Gastroesophageal sphincter (tissue), 3 donors: ENCODE measurements at regions not wholly inside any gene's neighbourhood (a gene's known extent, or its start where the extent isn't known, plus 50 kb on each side); places are given as distances from the start of the nearest gene placed in this dataset.

Experiments used
- CTCF ChIP-seq, 4 experiments: fragments of 200-600 bp in 2 of 4; fragments of 450-650 bp in 2 of 4; sonication (generic) in 1 of 4; IDR thresholded peaks; one replicate each; pipeline ENCODE4 v1.5.1; 2017 to 2019; ENCODE audit warnings: antibody characterized with exemption in 4 of 4, mild to moderate bottlenecking in 2 of 4, moderate library complexity in 2 of 4
- EP300 ChIP-seq: sonication (generic); formaldehyde crosslinking; IDR thresholded peaks from one replicate; pipeline ENCODE4 v1.6.1; 2017; ENCODE audit warnings: antibody characterized with exemption, mild to moderate bottlenecking
- POLR2A ChIP-seq, 2 donors: fragments of 450-650 bp; IDR thresholded peaks; one replicate each; pipeline ENCODE4 v1.6.1; 2017; ENCODE audit warnings: antibody characterized with exemption in 2 of 2, mild to moderate bottlenecking in 2 of 2, moderate library complexity in 1 of 2

GRCh38 chr16:51658531-51658930, 507.5 kb upstream of the SALL1 start:
- no peak for TF ChIP-seq CTCF (IDR thresholded peaks at IDR 0.05)
- TF ChIP-seq EP300, result no peak
- TF ChIP-seq POLR2A (IDR thresholded peaks at IDR 0.05), result no peak
